PC-9 (cell line): ENCODE measurements at regions not wholly inside any gene's neighbourhood (a gene's known extent, or its start where the extent isn't known, plus 50 kb on each side); places are given as distances from the start of the nearest gene placed in this dataset.

Source experiments
- BruUV-seq: library from RNA; stranded (reverse); fragments of 400-500 nt; replicated peaks from 2 replicates; lab custom pipeline; 2021; lab: Mats Ljungman, UMichigan
- CTCF ChIA-PET: fragments of 300-600 bp; sonication (Branson Sonifier 250); formaldehyde crosslinking; loops from one replicate; lab custom pipeline; 2022; ENCODE audit warnings: antibody characterized with exemption; lab: Charles Lee
- POLR2A ChIA-PET: fragments of 300-600 bp; sonication (Branson Sonifier 250); formaldehyde crosslinking; loops from one replicate; lab custom pipeline; 2022; ENCODE audit warnings: antibody characterized with exemption; ENCODE audit not compliant: unreplicated experiment; lab: Charles Lee
- DNase-seq, 2 experiments: peaks; one replicate each; pipeline versions ENCODE4 v3.0.0 to v3.0.0-alpha.2; 2015 to 2022; ENCODE audit warnings: mixed read lengths in 1 of 2
- H2AFZ ChIP-seq: fragments of 200-600 bp; sonication (generic); 2 replicates; pipeline ENCODE4 v1.8.1; 2017; ENCODE audit warnings: antibody characterized with exemption
- H3F3A ChIP-seq: fragments of 200-600 bp; sonication (generic); 2 replicates; pipeline ENCODE4 v1.8.1; 2017; ENCODE audit warnings: antibody characterized with exemption, mild to moderate bottlenecking, low read depth; ENCODE audit not compliant: insufficient read depth
- H3K27ac ChIP-seq: fragments of 200-600 bp; sonication (generic); 2 replicates; pipeline ENCODE4 v1.6.1; 2016; ENCODE audit warnings: mixed run types
- H3K27me3 ChIP-seq: fragments of 200-600 bp; sonication (generic); 2 replicates; pipeline ENCODE4 v1.6.1; 2016; ENCODE audit warnings: low read depth, mixed run types; ENCODE audit not compliant: insufficient read depth
- H3K36me3 ChIP-seq: fragments of 200-600 bp; sonication (generic); 2 replicates; pipeline ENCODE4 v1.6.1; 2016; ENCODE audit warnings: low read depth, mixed run types
- H3K4me1 ChIP-seq: fragments of 200-600 bp; sonication (generic); replicated peaks from 2 replicates; pipeline ENCODE4 v1.6.1; 2016; ENCODE audit warnings: mixed run types; ENCODE audit not compliant: insufficient read depth
- H3K4me2 ChIP-seq: fragments of 200-600 bp; sonication (generic); 2 replicates; pipeline ENCODE4 v1.6.1; 2017; ENCODE audit warnings: mixed run types
- H3K4me3 ChIP-seq: fragments of 200-600 bp; sonication (generic); 2 replicates; pipeline ENCODE4 v1.6.1; 2016; ENCODE audit warnings: mixed run types
- H3K79me2 ChIP-seq: fragments of 200-600 bp; sonication (generic); 2 replicates; pipeline ENCODE4 v1.6.1; 2017; ENCODE audit warnings: low read depth, mixed run types
- H3K9me2 ChIP-seq: fragments of 200-600 bp; sonication (generic); 2 replicates; pipeline ENCODE4 v1.8.1; 2017; ENCODE audit warnings: mild to moderate bottlenecking; ENCODE audit not compliant: insufficient read depth
- H3K9me3 ChIP-seq: fragments of 200-600 bp; sonication (generic); 2 replicates; pipeline ENCODE4 v1.8.1; 2016; ENCODE audit warnings: low read depth; ENCODE audit not compliant: insufficient read depth
- H4K20me1 ChIP-seq: fragments of 200-600 bp; sonication (generic); 2 replicates; pipeline ENCODE4 v1.8.1; 2017; ENCODE audit not compliant: insufficient read depth
- CTCF ChIP-seq: fragments of 200-600 bp; sonication (generic); conservative IDR thresholded peaks from 2 replicates; pipeline ENCODE4 v1.6.1; 2017; ENCODE audit warnings: mixed run types, antibody characterized with exemption, mild to moderate bottlenecking, moderate library complexity
- EZH2 ChIP-seq: fragments of 200-600 bp; sonication (generic); IDR thresholded peaks from 2 replicates; pipeline ENCODE4 v1.8.0; 2017; ENCODE audit warnings: antibody characterized with exemption, low read depth
- intact Hi-C: fragments of 100-400 bp; cut with micrococcal nuclease; formaldehyde crosslinking; loops from one replicate; pipeline ENCODE4 v1.10.0; 2022; ENCODE audit not compliant: unreplicated experiment

- no TSS peak for BruUV-seq
- CTCF ChIA-PET: no interaction called here
- Histone ChIP-seq H3K4me2 (no peak overlapping the region), H3K27ac (no peak overlapping the region), H3K4me1 (no peaks in the 10 kb centered on the region), H3K9me3 (no peaks in the 10 kb centered on the region), H3K4me3 (no peak overlapping the region), H3K9me2 (no peaks in the 10 kb centered on the region), H3K79me2 (no peaks in the 10 kb centered on the region), H3K27me3 (no peaks in the 10 kb centered on the region), H4K20me1 (no peaks in the 10 kb centered on the region), H3F3A (no peaks in the 10 kb centered on the region), H3K36me3 (no peaks in the 10 kb centered on the region), H2AFZ (no peak overlapping the region)
- DNase-seq: no peak
- POLR2A ChIA-PET: no interaction called here
- TF ChIP-seq EZH2 (no peak), CTCF (no peak)
- intact Hi-C loops: no loop called here
These were observed 58.9 kb upstream of the CNTN3 start for GRCh38 chr3:74673326-74673725.

GRCh38 chr3:74664606-74665005 lies 50.1 kb upstream of the CNTN3 start:
- POLR2A ChIA-PET: no interaction called here
- CTCF ChIA-PET: no interaction called here
- no peaks in the 10 kb centered on the region for H4K20me1 ChIP-seq

More at GRCh38 chr3:74664606-74665005, 50.1 kb upstream of the CNTN3 start:
- intact Hi-C loops: no loop called here
- H3K27me3 ChIP-seq: no peaks in the 10 kb centered on the region
- H3K4me3 ChIP-seq: no peak overlapping the region
- BruUV-seq: no TSS peak
- no peaks in the 10 kb centered on the region for H3K36me3 ChIP-seq
- TF ChIP-seq EZH2 (no peak), CTCF (no peak)
- no peaks in the 10 kb centered on the region for H3K9me2 ChIP-seq
- H3F3A ChIP-seq: no peaks in the 10 kb centered on the region
- no peaks in the 10 kb centered on the region for H3K9me3 ChIP-seq
- no peak overlapping the region for H2AFZ ChIP-seq
- H3K27ac ChIP-seq: no peak overlapping the region
- H3K4me1 ChIP-seq: no peaks in the 10 kb centered on the region
- no peak overlapping the region for H3K4me2 ChIP-seq
- no peaks in the 10 kb centered on the region for H3K79me2 ChIP-seq
- DNase-seq: no peak
